GM18507 (cell line): ENCODE measurements at regions not wholly inside any gene's neighbourhood (a gene's known extent, or its start where the extent isn't known, plus 50 kb on each side); places are given as distances from the start of the nearest gene placed in this dataset.
"Not testable (repeated sequence)": the region's sequence is repeated elsewhere in the genome, so short reads cannot be mapped to it uniquely, and the experiment has no call there.

Experiments used
- DNase-seq: peaks from one replicate; pipeline ENCODE4 v3.0.0; 2011; ENCODE audit warnings: low read depth; ENCODE audit not compliant: insufficient read length; ENCODE audit errors: extremely low spot score
- FAIRE-seq: peaks from 2 replicates; lab custom pipeline; 2011; peaks lifted over from hg19 to GRCh38; lab: Jason Lieb, UNC

DNA sequence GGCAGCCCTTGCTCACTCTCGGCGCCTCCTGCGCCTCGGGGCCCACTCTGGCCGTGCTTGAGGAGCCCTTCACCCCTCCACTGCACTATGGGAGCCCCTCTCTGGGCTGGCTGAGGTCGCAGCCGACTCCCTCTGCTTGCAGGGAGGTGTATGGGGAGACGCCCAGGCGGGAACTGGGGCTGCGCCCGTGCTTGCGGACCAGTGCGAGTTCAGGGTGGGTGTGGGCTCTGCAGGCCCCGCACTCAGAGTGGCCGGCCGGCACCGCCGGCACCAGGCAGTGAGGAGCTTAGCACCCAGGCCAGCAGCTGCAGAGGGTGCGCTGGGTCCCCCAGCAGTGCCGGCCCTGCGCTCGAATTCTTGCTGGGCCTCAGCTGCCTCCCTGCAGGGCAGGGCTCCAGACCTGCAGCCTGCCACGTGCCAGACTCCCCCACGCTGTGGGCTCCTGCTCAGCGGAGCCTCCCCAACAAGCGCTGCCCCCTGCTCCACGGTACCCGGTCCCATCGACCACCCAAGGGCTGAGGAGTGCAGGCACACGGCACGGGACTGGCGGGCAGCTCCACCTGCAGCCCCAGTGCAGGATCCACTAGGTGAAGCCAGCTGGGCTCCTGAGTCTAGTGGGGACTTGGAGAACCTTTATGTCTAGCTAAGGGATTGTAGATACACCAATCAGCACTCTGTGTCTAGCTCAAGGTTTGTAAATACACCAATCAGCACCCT, 54.0 kb upstream of the WWC2 start:
- DNase-seq, FAIRE-seq: not testable (repeated sequence)

DNA sequence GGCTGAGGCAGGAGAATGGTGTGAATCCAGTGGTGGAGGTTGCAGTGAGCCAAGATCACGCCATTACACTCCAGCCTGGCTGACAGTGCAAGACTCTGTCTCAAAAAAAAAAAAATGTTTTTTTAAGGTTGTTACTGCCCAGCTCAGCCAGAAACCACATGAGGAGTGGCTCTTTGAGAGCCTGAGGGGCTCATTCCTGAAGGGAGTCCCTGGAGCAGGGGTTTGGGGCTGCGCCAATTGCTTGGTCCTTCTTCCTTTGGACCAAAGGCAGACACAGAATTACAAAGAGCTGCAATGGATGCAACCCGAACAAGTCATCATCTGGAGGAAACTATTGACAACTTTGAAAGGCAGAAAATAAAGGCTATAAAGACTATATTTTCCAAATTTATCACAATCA, 60.6 kb upstream of the WWC2 start:
- FAIRE-seq (no peak), DNase-seq (no peak)

GRCh38 chr4:183035726-183036415, 63.2 kb upstream of the WWC2 start:
- no peak for DNase-seq
- no peak for FAIRE-seq

GRCh38 chr4:183035256-183035655, 63.8 kb upstream of the WWC2 start:
- no peak for FAIRE-seq
- no peak for DNase-seq

DNA sequence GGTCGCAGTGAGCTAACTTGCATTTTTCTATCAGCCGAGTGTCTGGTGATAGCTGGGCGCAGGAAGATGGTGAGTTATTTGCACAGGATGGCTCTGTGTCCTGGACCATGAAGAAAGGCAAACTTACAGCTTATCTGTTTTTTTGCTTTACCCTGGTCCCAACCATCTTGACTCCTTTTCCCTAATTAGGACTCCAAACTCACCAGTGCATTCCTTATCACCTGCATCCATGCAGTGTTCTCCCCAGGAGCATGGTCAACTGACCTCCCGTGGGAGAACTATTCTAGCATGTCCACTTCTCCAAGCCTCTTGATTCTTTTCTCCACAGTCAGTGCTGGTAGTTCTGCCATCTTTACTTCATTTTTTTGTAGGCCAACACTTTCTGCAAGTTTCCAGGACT, 68.2 kb upstream of the WWC2 start:
- FAIRE-seq = no peak
- DNase-seq = no peak

DNA sequence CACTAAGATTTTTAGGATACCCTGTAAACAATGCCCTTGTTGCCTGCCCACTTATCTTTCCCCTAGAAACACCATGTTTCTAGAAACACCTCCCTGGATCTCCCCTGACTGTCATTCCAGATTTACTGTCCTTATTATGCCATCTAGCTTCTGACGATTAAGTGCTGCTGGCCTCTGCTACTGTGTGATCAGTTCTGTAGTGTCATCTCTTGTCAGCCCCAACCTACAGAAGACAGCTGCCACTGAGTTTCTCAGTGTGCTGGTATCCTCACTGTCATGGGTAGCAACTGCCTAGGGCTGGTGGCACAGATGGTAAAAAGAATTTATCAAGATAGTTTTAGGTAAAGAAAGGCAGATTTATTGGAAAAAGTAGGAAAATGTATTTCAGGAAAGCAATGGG, 68.7 kb upstream of the WWC2 start:
- DNase-seq = no peak
- no peak for FAIRE-seq

DNA sequence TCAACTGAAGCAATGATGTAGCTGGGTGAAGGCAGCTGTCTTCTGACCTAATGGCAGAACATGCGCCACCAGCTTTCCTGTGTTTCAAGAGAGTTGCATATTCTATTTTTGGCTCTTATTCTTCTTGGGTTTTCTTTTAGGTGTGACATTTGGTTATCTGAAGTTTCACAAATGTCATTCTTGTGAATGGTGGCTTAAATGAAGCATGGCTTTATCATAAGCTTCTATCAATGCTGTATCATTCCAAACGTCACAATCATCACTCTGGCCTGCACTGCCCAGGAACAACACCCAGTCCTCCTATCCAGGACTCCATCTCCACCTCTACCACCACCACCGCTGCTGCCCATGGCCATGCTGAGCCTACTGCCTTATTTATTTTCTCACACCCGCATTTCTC, 69.7 kb upstream of the WWC2 start:
- DNase-seq = no peak
- FAIRE-seq = no peak

GRCh38 chr4:183026701-183027100, 72.4 kb upstream of the WWC2 start:
- no peak for DNase-seq
- no peak for FAIRE-seq

GRCh38 chr4:183022617-183023016, 76.4 kb upstream of the WWC2 start:
- FAIRE-seq (no peak), DNase-seq (no peak)

GRCh38 chr4:183017962-183018361, 81.1 kb upstream of the WWC2 start:
- no peak for DNase-seq
- FAIRE-seq = no peak

DNA sequence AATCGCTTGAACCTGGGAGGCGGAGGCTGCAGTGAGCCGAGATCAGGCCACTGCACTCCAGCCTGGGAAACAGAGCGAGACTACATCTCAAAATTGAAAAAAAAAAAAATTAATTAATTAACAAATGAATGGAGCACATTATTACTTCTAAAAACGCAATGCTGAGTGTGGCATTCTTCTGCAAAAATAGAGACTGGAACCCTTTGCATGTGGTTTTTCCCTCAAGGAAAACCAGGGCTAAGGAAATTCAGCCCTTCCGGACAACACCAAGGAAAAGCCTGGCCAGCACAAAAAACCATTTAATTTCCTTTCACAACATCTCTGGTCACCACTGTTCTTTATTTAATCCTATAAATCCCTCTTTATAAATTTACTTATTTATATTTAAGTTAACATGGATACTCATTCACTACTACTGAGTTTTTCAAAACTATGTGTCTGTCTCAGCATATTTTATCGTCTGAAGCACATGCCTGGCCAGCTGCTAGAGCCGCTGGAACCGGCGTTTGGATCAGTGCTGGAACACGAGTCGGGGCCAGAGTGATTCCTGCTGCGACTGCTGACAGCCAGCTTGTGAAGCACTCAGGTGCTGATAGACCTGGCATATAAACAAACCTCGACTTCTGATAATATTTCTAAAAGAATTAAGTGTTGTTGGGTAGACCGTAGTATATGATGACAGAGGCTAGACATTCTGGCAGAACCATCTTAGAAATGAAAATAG, 84.5 kb upstream of the WWC2 start:
- no peak for DNase-seq
- FAIRE-seq = no peak

DNA sequence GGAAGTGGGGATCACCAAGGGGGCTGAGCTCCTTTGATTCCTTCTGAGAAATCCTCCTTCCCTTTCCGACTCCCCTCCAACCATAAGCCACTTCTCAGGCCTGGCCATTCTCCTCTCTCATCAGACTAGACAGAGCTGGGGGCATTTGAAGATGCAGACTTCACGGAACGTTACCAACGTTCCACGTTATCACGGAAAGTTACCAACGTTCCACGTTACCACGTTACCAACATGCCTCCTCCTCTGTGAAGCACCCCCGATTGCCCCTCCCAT, 85.4 kb upstream of the WWC2 start:
- no peak for DNase-seq
- FAIRE-seq = no peak

DNA sequence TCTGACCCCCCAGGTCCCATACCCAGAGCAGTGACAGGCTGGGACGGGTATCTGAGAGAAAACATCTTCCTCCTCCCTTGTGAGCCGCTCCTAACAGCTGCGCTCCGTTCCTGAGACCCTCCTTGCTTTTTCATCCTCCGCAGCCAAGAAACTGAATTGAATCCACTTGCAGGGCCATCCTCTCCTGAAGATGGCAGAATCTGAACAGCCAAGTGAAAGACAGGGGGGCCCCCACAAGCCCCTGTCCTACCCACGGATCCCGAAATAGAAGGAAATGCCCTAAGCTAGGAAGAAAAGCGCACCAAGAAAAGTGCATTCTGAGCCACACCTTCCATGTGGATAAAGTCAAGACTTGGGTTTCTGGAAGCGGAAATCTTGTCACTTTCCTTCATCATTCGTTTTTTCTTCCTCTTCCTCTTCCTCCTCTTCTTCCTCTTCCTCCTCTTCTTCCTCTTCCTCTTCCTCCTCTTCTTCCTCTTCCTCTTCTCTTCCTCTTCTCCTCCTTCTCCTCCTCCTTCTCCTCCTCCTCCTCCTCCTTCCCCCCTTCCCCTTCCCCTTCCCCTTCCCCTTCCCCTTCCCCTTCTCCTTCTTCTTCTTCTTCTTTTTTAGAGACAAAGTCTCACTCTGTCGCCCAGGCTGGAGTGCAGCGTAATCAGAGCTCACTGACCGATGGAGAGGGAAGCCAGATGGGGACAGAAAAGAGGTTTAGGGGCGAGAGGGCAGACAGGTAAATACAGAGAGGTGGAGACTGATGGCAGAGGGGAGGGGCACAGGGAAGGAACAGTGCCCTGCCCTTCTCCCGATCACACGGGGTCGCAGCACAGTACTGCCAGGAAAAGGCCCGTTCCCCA, 86.0 kb upstream of the WWC2 start:
- FAIRE-seq (no peak), DNase-seq (no peak)

- FAIRE-seq (no peak), DNase-seq (no peak)
Measured at GRCh38 chr4:183011213-183011907, 87.7 kb upstream of the WWC2 start.

GRCh38 chr4:183008492-183008891, 90.6 kb upstream of the WWC2 start:
- FAIRE-seq (no peak), DNase-seq (no peak)

GRCh38 chr4:183004370-183004769, 87.2 kb upstream of the DCTD start:
- not testable (repeated sequence) for DNase-seq, FAIRE-seq

- FAIRE-seq = no peak
Measured at GRCh38 chr4:182994171-182994570, 77.0 kb upstream of the DCTD start.

GRCh38 chr4:182978152-182978827, 61.1 kb upstream of the DCTD start:
- peak; percentile 66 for FAIRE-seq
- no peak for DNase-seq

More at GRCh38 chr4:182994171-182994570, 77.0 kb upstream of the DCTD start:
- no peak for DNase-seq

DNA sequence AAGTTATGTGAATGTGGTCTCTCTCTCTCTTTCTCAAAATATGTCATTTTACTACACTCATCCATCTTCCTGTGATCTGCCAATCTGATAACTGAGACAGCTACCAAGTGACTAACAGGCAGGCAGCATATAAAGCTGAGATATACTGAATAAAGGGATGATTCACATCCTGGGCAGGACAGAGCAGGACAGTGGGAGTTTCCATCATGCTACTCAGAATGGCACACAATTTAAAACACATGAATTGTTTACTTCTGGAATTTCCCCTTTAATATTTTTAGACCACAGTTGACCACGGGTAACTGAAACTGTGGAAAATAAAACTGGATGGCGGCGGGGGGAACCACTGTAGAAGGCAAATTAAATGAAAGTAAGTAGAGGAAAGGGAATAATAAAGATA, 58.6 kb upstream of the DCTD start:
- FAIRE-seq = peak; percentile 56
- no peak for DNase-seq
